ENCODE measurements at regions not wholly inside any gene's neighbourhood (a gene's known extent, or its start where the extent isn't known, plus 50 kb on each side); places are given as distances from the start of the nearest gene placed in this dataset.

DNA sequence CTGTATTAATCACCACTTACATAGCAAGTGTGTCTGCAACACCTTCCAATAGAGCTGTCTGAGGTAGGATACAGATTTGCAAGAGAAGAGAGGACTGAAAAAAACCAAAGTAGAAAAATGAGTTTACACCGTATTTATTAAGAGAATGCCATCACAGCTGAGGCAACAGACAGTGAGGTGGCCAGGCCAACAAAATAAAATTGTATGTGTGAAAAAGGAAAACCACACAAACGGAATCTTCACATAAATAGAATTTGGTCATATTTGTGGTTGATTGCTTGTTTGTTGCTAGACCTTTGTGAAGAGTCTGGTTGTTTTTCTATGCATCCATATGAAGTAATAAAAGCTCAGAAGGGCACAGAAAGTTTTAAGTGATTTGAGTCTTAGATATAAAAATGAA, 157.8 kb upstream of the TSHZ2 start:
- Histone ChIP-seq H4K91ac (replicated peaks; ENCODE audit: insufficient read length, low read length) (no peak overlapping the region), H3K27ac (ENCODE audit: low read depth, low read length) (no peak overlapping the region), H3K36me3 (ENCODE audit: control insufficient read depth in 2 of 4, insufficient read depth in 4 of 4, low read length in 3 of 4) (no peaks in the 10 kb centered on the region), H2BK120ac (replicated peaks; ENCODE audit: low read depth, low read length) (no peak overlapping the region), H3K4me2 (ENCODE audit: insufficient read depth in 1 of 2, low read depth in 2 of 2, low read length in 2 of 2) (no peak overlapping the region), H4K20me1 (replicated peaks in 1 of 2; ENCODE audit: control insufficient read depth in 1 of 2, insufficient read depth in 2 of 2, low read length in 2 of 2) (no peaks in the 10 kb centered on the region), H3K9ac (replicated peaks in 1 of 4; ENCODE audit: extremely low read depth in 1 of 4, low read depth in 3 of 4, low read length in 3 of 4) (no peak overlapping the region), H3K4me1 (replicated peaks in 1 of 4; ENCODE audit: control insufficient read depth in 3 of 4, insufficient read depth in 4 of 4, low read length in 3 of 4) (no peaks in the 10 kb centered on the region), H3K23me2 (ENCODE audit: low read depth, low read length) (no peaks in the 10 kb centered on the region), H3K4ac (replicated peaks; ENCODE audit: insufficient read length, low read depth, low read length) (no peak overlapping the region), H3K79me1 (ENCODE audit: low read depth, low read length) (no peaks in the 10 kb centered on the region), H4K5ac (ENCODE audit: insufficient read length, low read depth, low read length) (no peak overlapping the region), H2BK12ac (ENCODE audit: low read depth, low read length) (no peak overlapping the region), H3K18ac (ENCODE audit: extremely low read depth, low read length) (no peak overlapping the region), H3K4me3 (ENCODE audit: extremely low read depth in 1 of 4, insufficient read depth in 2 of 4, low read depth in 3 of 4, low read length in 4 of 4) (no peak overlapping the region), H2BK5ac (ENCODE audit: low read depth, low read length) (no peak overlapping the region), H3K23ac (ENCODE audit: insufficient read length) (no peak overlapping the region), H2AK5ac (ENCODE audit: low read depth, low read length) (no peak overlapping the region), H3K27me3 (replicated peaks in 1 of 4; ENCODE audit: control insufficient read depth in 3 of 4, extremely low read depth in 1 of 4, insufficient read depth in 3 of 4, low read length in 3 of 4) (no peaks in the 10 kb centered on the region), H3K56ac (replicated peaks; ENCODE audit: insufficient read length, low read depth, low read length) (no peak overlapping the region), H3K79me2 (ENCODE audit: control insufficient read depth in 1 of 2, insufficient read depth in 2 of 2, low read length in 2 of 2) (no peaks in the 10 kb centered on the region), H4K8ac (ENCODE audit: extremely low read depth, insufficient read depth, low read length) (no peak overlapping the region), H2BK20ac (ENCODE audit: low read length) (no peak overlapping the region), H2BK15ac (ENCODE audit: low read length) (no peak overlapping the region), H2AFZ (ENCODE audit: low read length) (no peak overlapping the region), H3K9me3 (ENCODE audit: insufficient read depth in 2 of 2, low read depth in 1 of 2, low read length in 1 of 2) (no peaks in the 10 kb centered on the region), H3K14ac (ENCODE audit: insufficient read length) (no peak overlapping the region)
- no peak for DNase-seq (ENCODE audit: low read depth in 1 of 2, low spot score in 2 of 2)
- 86% methylated on average over 2 of the region's 2 CpGs; no CpG with 5 or more reads in 1 of the 2 experiments for WGBS, 2 experiments (ENCODE audit: extremely low coverage in 1 of 2, insufficient coverage in 1 of 2, insufficient read length in 1 of 2, insufficient replicate concordance in 2 of 2, low coverage in 1 of 2, low lambda C conversion rate in 2 of 2, missing lambda C conversion rate in 1 of 2)
- POLR2A ChIA-PET (ENCODE audit: partially characterized antibody): no interaction called here
- CTCF ChIA-PET (ENCODE audit: partially characterized antibody): interaction anchor here (0.8 kb wide), 1 partner anchor 37 kb away, joined by 3 read pairs; no protein-coding TSS in a partner anchor
- FAIRE-seq: no peak
- TF ChIP-seq CTCF (IDR thresholded peaks at IDR 0.05; ENCODE audit: control extremely low read depth in 1 of 3, insufficient read depth in 1 of 3, low read depth in 1 of 3, low read length in 3 of 3) (no peak), TAF1 (IDR thresholded peaks at IDR 0.05; ENCODE audit: low read depth, low read length) (no peak), YY1 (IDR thresholded peaks at IDR 0.05; ENCODE audit: low read depth, low read length) (no peak), CBX8 (IDR thresholded peaks at IDR 0.05; ENCODE audit: borderline replicate concordance, low read depth, low read length) (no peak), KDM1A (IDR thresholded peaks at IDR 0.05; ENCODE audit: borderline replicate concordance, low read length) (no peak), POLR2A (IDR thresholded peaks at IDR 0.05; ENCODE audit: control extremely low read depth in 1 of 2, low read depth in 2 of 2, low read length in 2 of 2) (no peak), SP1 (IDR thresholded peaks at IDR 0.05; ENCODE audit: low read depth, low read length) (no peak), SAP30 (IDR thresholded peaks at IDR 0.05; ENCODE audit: insufficient read depth, insufficient replicate concordance, low read length) (no peak), HDAC6 (IDR thresholded peaks at IDR 0.05; ENCODE audit: low read depth, low read length) (no peak), JUN (IDR thresholded peaks at IDR 0.05; ENCODE audit: low read depth, low read length) (no peak), SIX5 (IDR thresholded peaks at IDR 0.05; ENCODE audit: low read depth, low read length) (no peak), JUND (IDR thresholded peaks at IDR 0.05; ENCODE audit: low read length) (no peak)
- TF ChIP-seq, protein P1, sequence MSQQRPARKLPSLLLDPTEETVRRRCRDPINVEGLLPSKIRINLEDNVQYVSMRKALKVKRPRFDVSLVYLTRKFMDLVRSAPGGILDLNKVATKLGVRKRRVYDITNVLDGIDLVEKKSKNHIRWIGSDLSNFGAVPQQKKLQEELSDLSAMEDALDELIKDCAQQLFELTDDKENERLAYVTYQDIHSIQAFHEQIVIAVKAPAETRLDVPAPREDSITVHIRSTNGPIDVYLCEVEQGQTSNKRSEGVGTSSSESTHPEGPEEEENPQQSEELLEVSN (IDR thresholded peaks at IDR 0.05): no peak

All from H1 (cell line).